IMR-90 (cell line): ENCODE measurements at regions not wholly inside any gene's neighbourhood (a gene's known extent, or its start where the extent isn't known, plus 50 kb on each side); places are given as distances from the start of the nearest gene placed in this dataset.
A peak's percentile ranks its signal among the peaks of the same experiment; 100 is the strongest.

Experiments
- ATAC-seq: fragments of 200-7000 bp; cut with Tn5 transposase; 2 replicates; pipeline ENCODE4 v1.9.1; 2020; ENCODE audit warnings: low read depth, mild to moderate bottlenecking, moderate library complexity
- BruUV-seq: library from RNA; stranded (reverse); fragments of 400-500 nt; replicated peaks from 2 replicates; lab custom pipeline; 2021; lab: Mats Ljungman, UMichigan
- CTCF ChIA-PET: fragments of 300-600 bp; formaldehyde crosslinking; extraction: SDS; loops from one replicate; lab custom pipeline; 2021; ENCODE audit warnings: antibody characterized with exemption; lab: Yijun Ruan, JAX
- POLR2A ChIA-PET: fragments of 300-600 bp; sonication (Branson Sonifier 250); formaldehyde crosslinking; loops from one replicate; lab custom pipeline; 2022; ENCODE audit warnings: antibody characterized with exemption; ENCODE audit not compliant: unreplicated experiment; lab: Charles Lee
- DNase-seq: peaks from one replicate; pipeline ENCODE4 v3.0.0; 2013
- H2AFZ ChIP-seq: replicated peaks from 2 replicates; pipeline ENCODE3; 2013; ENCODE audit warnings: low read length, mild to moderate bottlenecking; ENCODE audit not compliant: poor library complexity
- H2AK5ac ChIP-seq: 2 replicates; pipeline ENCODE4 v1.6.1; 2013; ENCODE audit warnings: low read depth, low read length, inconsistent platforms
- H2AK9ac ChIP-seq: replicated peaks from 2 replicates; pipeline ENCODE3; 2013; ENCODE audit warnings: mild to moderate bottlenecking, low read depth, low read length, moderate library complexity; ENCODE audit not compliant: poor library complexity
- H2BK120ac ChIP-seq: 2 replicates; pipeline ENCODE4 v1.6.1; 2013; ENCODE audit warnings: low read depth, low read length, inconsistent platforms
- H2BK15ac ChIP-seq: 3 replicates; pipeline ENCODE4 v1.6.1; 2013; ENCODE audit warnings: low read depth, low read length, inconsistent platforms
- H2BK20ac ChIP-seq: 2 replicates; pipeline ENCODE4 v1.6.1; 2013; ENCODE audit warnings: low read depth, mild to moderate bottlenecking, inconsistent platforms, low read length, moderate library complexity
- H2BK5ac ChIP-seq: 2 replicates; pipeline ENCODE4 v1.6.1; 2013; ENCODE audit warnings: mild to moderate bottlenecking, low read depth, low read length, inconsistent platforms; ENCODE audit not compliant: poor library complexity, severe bottlenecking
- H3K14ac ChIP-seq: replicated peaks from 2 replicates; pipeline ENCODE4 v1.6.1; 2013; ENCODE audit warnings: low read depth, low read length, inconsistent platforms
- H3K18ac ChIP-seq: 2 replicates; pipeline ENCODE4 v1.6.1; 2013; ENCODE audit warnings: low read depth, low read length, control low read depth
- H3K23ac ChIP-seq: 2 replicates; pipeline ENCODE4 v1.6.1; 2013; ENCODE audit warnings: low read depth, low read length, inconsistent platforms
- H3K27ac ChIP-seq: 2 replicates; pipeline ENCODE4 v1.5.1; 2013; ENCODE audit warnings: mild to moderate bottlenecking, control low read depth, low read length; ENCODE audit not compliant: insufficient read depth
- H3K27me3 ChIP-seq: 2 replicates; pipeline ENCODE4 v1.6.1; 2013; ENCODE audit warnings: low read length; ENCODE audit not compliant: control insufficient read depth, insufficient read depth
- H3K36me3 ChIP-seq: 2 replicates; pipeline ENCODE4 v1.6.1; 2013; ENCODE audit warnings: low read length, mixed read lengths; ENCODE audit not compliant: control insufficient read depth, insufficient read depth
- H3K4ac ChIP-seq: 2 replicates; pipeline ENCODE4 v1.6.1; 2013; ENCODE audit warnings: low read depth, low read length, inconsistent platforms
- H3K4me1 ChIP-seq: 2 replicates; pipeline ENCODE4 v1.6.1; 2013; ENCODE audit warnings: low read length, mixed read lengths; ENCODE audit not compliant: control insufficient read depth, insufficient read depth
- H3K4me2 ChIP-seq: 2 replicates; pipeline ENCODE4 v1.6.1; 2013; ENCODE audit warnings: low read depth, mild to moderate bottlenecking, control low read depth, low read length, moderate library complexity
- H3K4me3 ChIP-seq: 2 replicates; pipeline ENCODE4 v1.5.1; 2013; ENCODE audit warnings: low read depth, mild to moderate bottlenecking, control low read depth, low read length, moderate library complexity; ENCODE audit not compliant: insufficient read depth
- H3K56ac ChIP-seq: 2 replicates; pipeline ENCODE4 v1.6.1; 2013; ENCODE audit warnings: low read length, inconsistent platforms; ENCODE audit not compliant: insufficient read depth; ENCODE audit errors: extremely low read depth
- H3K79me1 ChIP-seq, 2 experiments: 2 replicates each; pipeline ENCODE4 v1.6.1; 2013; ENCODE audit warnings: low read length in 2 of 2, inconsistent platforms in 1 of 2, low read depth in 1 of 2
- H3K9ac ChIP-seq: 2 replicates; pipeline ENCODE4 v1.6.1; 2013; ENCODE audit warnings: low read depth, low read length, control low read depth
- H3K9me1 ChIP-seq: 2 replicates; pipeline ENCODE4 v1.6.1; 2013; ENCODE audit warnings: low read length, inconsistent platforms; ENCODE audit not compliant: insufficient read depth
- H3K9me3 ChIP-seq: 2 replicates; pipeline ENCODE4 v1.6.1; 2013; ENCODE audit warnings: low read length; ENCODE audit not compliant: control insufficient read depth, insufficient read depth
- H4K20me1 ChIP-seq: 2 replicates; pipeline ENCODE4 v1.6.1; 2013; ENCODE audit warnings: low read length, inconsistent platforms; ENCODE audit not compliant: insufficient read depth
- H4K5ac ChIP-seq: 2 replicates; pipeline ENCODE4 v1.6.1; 2013; ENCODE audit warnings: mild to moderate bottlenecking, low read depth, low read length, control low read depth
- H4K8ac ChIP-seq, 2 experiments: 2 replicates each; pipeline ENCODE4 v1.6.1; 2013; ENCODE audit warnings: low read depth in 2 of 2, low read length in 2 of 2, control low read depth in 1 of 2, inconsistent platforms in 1 of 2
- H4K91ac ChIP-seq: 2 replicates; pipeline ENCODE4 v1.6.1; 2013; ENCODE audit warnings: low read depth, low read length, inconsistent platforms; ENCODE audit not compliant: insufficient read depth
- MAFK ChIP-seq: IDR thresholded peaks from 2 replicates; pipeline ENCODE4 v1.6.1; 2012; ENCODE audit warnings: low read depth, low read length, improper control_type of control experiment
- MXI1 ChIP-seq: IDR thresholded peaks from 2 replicates; pipeline ENCODE4 v1.6.1; 2012; ENCODE audit warnings: low read depth, mild to moderate bottlenecking, low read length, moderate library complexity, borderline replicate concordance
- NFE2L2 ChIP-seq: fragments of 150-350 bp; IDR thresholded peaks from 2 replicates; pipeline ENCODE4 v1.6.1; 2016; ENCODE audit warnings: low read depth, mild to moderate bottlenecking, low read length
- WGBS, 2 experiments: methylation state at CpG; one replicate each; pipeline versions ENCODE4 v1.1.5 to v1.1.7; 2013; ENCODE audit warnings: missing lambda C conversion rate in 2 of 2; ENCODE audit not compliant: insufficient read length in 1 of 2; ENCODE audit errors: extremely low coverage in 2 of 2; 5-methylcytosine and 5-hydroxymethylcytosine counted together
- dilution Hi-C: fragments of 300-500 bp; cut with HindIII; formaldehyde crosslinking; loops from one replicate; pipeline ENCODE4 v1.14.3; 2018; ENCODE audit warnings: low sequenced_read_pairs; ENCODE audit not compliant: unreplicated experiment
- in situ Hi-C: fragments of 300-500 bp; cut with MboI; formaldehyde crosslinking; loops from 3 replicates; pipeline ENCODE4 v1.14.3; 2019; ENCODE audit warnings: low sequenced_read_pairs, inconsistent platforms, mixed read lengths
- intact Hi-C: fragments of 100-400 bp; cut with micrococcal nuclease; formaldehyde crosslinking; loops from 2 replicates; pipeline ENCODE4 v1.10.0; 2022
- TF ChIP-seq, protein P1 (sequence below): fragments of 150-350 bp; IDR thresholded peaks from 2 replicates; pipeline ENCODE4 v1.6.1; 2016; ENCODE audit warnings: low read depth, mild to moderate bottlenecking, low read length, moderate library complexity, borderline replicate concordance

DNA sequence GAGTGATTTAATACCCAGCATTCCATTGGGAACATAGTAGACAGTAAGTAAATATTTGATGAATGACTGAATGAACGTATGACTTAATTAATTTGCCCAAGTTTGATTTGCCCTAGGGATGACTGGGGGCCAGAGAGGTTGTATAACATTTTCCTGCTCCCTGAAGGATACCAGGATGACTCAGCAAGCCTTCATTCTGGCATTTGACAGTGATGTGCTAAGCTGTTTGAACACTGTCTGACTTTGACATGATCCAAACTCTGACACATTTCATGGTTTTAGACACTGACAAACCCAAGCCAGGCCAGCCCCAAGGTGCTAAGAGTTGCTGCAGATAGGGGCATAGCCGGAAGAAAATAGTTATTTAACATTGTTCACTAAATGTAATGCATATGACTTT lies 53.4 kb upstream of the KLF12 start:
- Histone ChIP-seq H3K27ac (no peak overlapping the region), H3K18ac (no peak overlapping the region), H3K9me1 (no peaks in the 10 kb centered on the region; the same call in 1 of the 2 replicates), H2AK5ac (no peak overlapping the region), H3K14ac (0 out of 2 replicates have a peak overlapping the region, but pooled peaks have one; percentile 25), H3K56ac (no peak overlapping the region), H4K20me1 (no peaks in the 10 kb centered on the region), H3K23ac (0 out of 2 replicates have a peak overlapping the region, but pooled peaks have one; percentile 1), H3K4me1 (peaks cover 4% of the 10 kb centered on the region), H3K9ac (no peak overlapping the region), H2BK15ac (no peak overlapping the region), H2BK120ac (peak overlapping the region; percentile 71; the same call in 1 of the 2 replicates), H2AFZ (peak overlapping the region; percentile 65), H2BK5ac (peak overlapping the region; percentile 39), H4K5ac (no peak overlapping the region), H2AK9ac (peak overlapping the region; percentile 76), H3K9me3 (no peaks in the 10 kb centered on the region), H3K79me1 (no peaks in the 10 kb centered on the region), H3K4me2 (no peak overlapping the region), H4K91ac (peak overlapping the region; percentile 13; the same call in 1 of the 2 replicates), H3K27me3 (no peaks in the 10 kb centered on the region), H3K36me3 (no peaks in the 10 kb centered on the region), H3K4ac (peak overlapping the region; percentile 65; the same call in 1 of the 2 replicates), H4K8ac (peak overlapping the region in 1 of 2 experiments; percentile 6; a peak in 1 of 4 replicates), H3K4me3 (no peak overlapping the region), H2BK20ac (0 out of 2 replicates have a peak overlapping the region, but pooled peaks have one; percentile 65)
- TF ChIP-seq, protein P1, sequence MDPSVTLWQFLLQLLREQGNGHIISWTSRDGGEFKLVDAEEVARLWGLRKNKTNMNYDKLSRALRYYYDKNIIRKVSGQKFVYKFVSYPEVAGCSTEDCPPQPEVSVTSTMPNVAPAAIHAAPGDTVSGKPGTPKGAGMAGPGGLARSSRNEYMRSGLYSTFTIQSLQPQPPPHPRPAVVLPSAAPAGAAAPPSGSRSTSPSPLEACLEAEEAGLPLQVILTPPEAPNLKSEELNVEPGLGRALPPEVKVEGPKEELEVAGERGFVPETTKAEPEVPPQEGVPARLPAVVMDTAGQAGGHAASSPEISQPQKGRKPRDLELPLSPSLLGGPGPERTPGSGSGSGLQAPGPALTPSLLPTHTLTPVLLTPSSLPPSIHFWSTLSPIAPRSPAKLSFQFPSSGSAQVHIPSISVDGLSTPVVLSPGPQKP: no peak
- TF ChIP-seq MXI1 (no peak), MAFK (peak; percentile 21; the same call in 1 of the 2 replicates), NFE2L2 (peak; percentile 77; the same call in 1 of the 2 replicates)
- BruUV-seq: no TSS peak
- dilution Hi-C loops: no loop called here
- DNase-seq (peak; percentile 42), ATAC-seq (peak; percentile 40; the same call in 1 of the 2 replicates)
- ChIA-PET CTCF (interaction anchor here (0.6 to 0.7 kb wide), 2 partner anchors 49 to 291 kb away, joined by 3 to 5 read pairs; no protein-coding TSS in a partner anchor), POLR2A (no interaction called here)
- in situ Hi-C loops: no loop called here
- 0% methylated on average over 1 of the region's 2 CpGs; no CpG with 5 or more reads in 1 of the 2 experiments for WGBS, 2 experiments
- intact Hi-C loops: no loop called here
